Trophoblast cell (in vitro differentiated cells and primary cell): ENCODE measurements at regions not wholly inside any gene's neighbourhood (a gene's known extent, or its start where the extent isn't known, plus 50 kb on each side); places are given as distances from the start of the nearest gene placed in this dataset.

ENCODE experiments used
- DNase-seq, 2 donors: peaks; one replicate each; pipeline ENCODE4 v3.0.0-alpha.2; 2016
- H2AFZ ChIP-seq: 2 replicates; pipeline ENCODE4 v1.6.1; 2013; ENCODE audit warnings: low read length, moderate library complexity, mild to moderate bottlenecking; ENCODE audit not compliant: insufficient read depth, poor library complexity
- H2AK5ac ChIP-seq: 2 replicates; pipeline ENCODE4 v1.6.1; 2013; ENCODE audit warnings: mild to moderate bottlenecking, low read length
- H2BK120ac ChIP-seq: 2 replicates; pipeline ENCODE4 v1.6.1; 2013; ENCODE audit warnings: low read length, mild to moderate bottlenecking, moderate library complexity; ENCODE audit not compliant: insufficient read depth, poor library complexity
- H2BK12ac ChIP-seq: 2 replicates; pipeline ENCODE4 v1.6.1; 2013; ENCODE audit warnings: mild to moderate bottlenecking, low read length, moderate library complexity
- H2BK5ac ChIP-seq: 2 replicates; pipeline ENCODE4 v1.6.1; 2013; ENCODE audit warnings: low read length, low read depth, moderate library complexity, mild to moderate bottlenecking; ENCODE audit not compliant: poor library complexity
- H3K14ac ChIP-seq: 2 replicates; pipeline ENCODE4 v1.6.1; 2013; ENCODE audit warnings: mild to moderate bottlenecking, low read length
- H3K18ac ChIP-seq: 2 replicates; pipeline ENCODE4 v1.6.1; 2013; ENCODE audit warnings: mild to moderate bottlenecking, low read length
- H3K23ac ChIP-seq: 2 replicates; pipeline ENCODE4 v1.6.1; 2013; ENCODE audit warnings: low read length
- H3K27ac ChIP-seq: 2 replicates; pipeline ENCODE4 v1.5.1; 2013; ENCODE audit warnings: low read depth, mild to moderate bottlenecking, inconsistent platforms, low read length, moderate library complexity
- H3K27me3 ChIP-seq: 2 replicates; pipeline ENCODE4 v1.6.1; 2013; ENCODE audit warnings: inconsistent platforms, mild to moderate bottlenecking, low read length, moderate library complexity; ENCODE audit not compliant: insufficient read depth
- H3K36me3 ChIP-seq, 2 experiments: 1 replicate in 1 of 2; 2 replicates in 1 of 2; pipeline ENCODE4 v1.6.1; 2013; ENCODE audit warnings: low read length in 2 of 2, mild to moderate bottlenecking in 2 of 2, moderate library complexity in 1 of 2; ENCODE audit not compliant: insufficient read depth in 2 of 2, control insufficient read depth in 1 of 2
- H3K4ac ChIP-seq: 2 replicates; pipeline ENCODE4 v1.6.1; 2013; ENCODE audit warnings: low read depth, mild to moderate bottlenecking, low read length, moderate library complexity
- H3K4me1 ChIP-seq, 2 experiments: 1 replicate in 1 of 2; 2 replicates in 1 of 2; pipeline ENCODE4 v1.6.1; 2013; ENCODE audit warnings: low read length in 2 of 2, mild to moderate bottlenecking in 2 of 2, moderate library complexity in 1 of 2; ENCODE audit not compliant: insufficient read depth in 2 of 2, control insufficient read depth in 1 of 2
- H3K4me2 ChIP-seq: 2 replicates; pipeline ENCODE4 v1.6.1; 2013; ENCODE audit warnings: inconsistent platforms, mild to moderate bottlenecking, low read length, moderate library complexity
- H3K4me3 ChIP-seq: 2 replicates; pipeline ENCODE4 v1.5.1; 2013; ENCODE audit warnings: mild to moderate bottlenecking, low read depth, low read length, inconsistent platforms
- H3K79me1 ChIP-seq: one replicate; pipeline ENCODE4 v1.6.1; 2013; ENCODE audit warnings: low read length
- H3K79me2 ChIP-seq: 2 replicates; pipeline ENCODE4 v1.6.1; 2013; ENCODE audit warnings: low read length, mild to moderate bottlenecking; ENCODE audit not compliant: control insufficient read depth, insufficient read depth, poor library complexity
- H3K9ac ChIP-seq: 2 replicates; pipeline ENCODE4 v1.6.1; 2013; ENCODE audit warnings: mild to moderate bottlenecking, low read length
- H3K9me3 ChIP-seq: 2 replicates; pipeline ENCODE4 v1.6.1; 2013; ENCODE audit warnings: low read depth, mild to moderate bottlenecking, control low read depth, inconsistent platforms, low read length; ENCODE audit not compliant: insufficient read depth
- H4K12ac ChIP-seq: 2 replicates; pipeline ENCODE4 v1.6.1; 2013; ENCODE audit warnings: low read depth, mild to moderate bottlenecking, low read length, moderate library complexity
- H4K8ac ChIP-seq: 2 replicates; pipeline ENCODE4 v1.6.1; 2013; ENCODE audit warnings: low read depth, mild to moderate bottlenecking, low read length, moderate library complexity
- H4K91ac ChIP-seq: one replicate; pipeline ENCODE4 v1.6.1; 2013; ENCODE audit warnings: low read depth, mild to moderate bottlenecking, low read length, moderate library complexity
- WGBS: extraction: QIAGEN DNeasy Blood & Tissue Kit; methylation state at CpG from one replicate; pipeline ENCODE4 v1.1.7; 2013; ENCODE audit warnings: missing lambda C conversion rate; ENCODE audit not compliant: insufficient read length, insufficient coverage; ENCODE audit errors: extremely low coverage; 5-methylcytosine and 5-hydroxymethylcytosine counted together

- no peaks in the 10 kb centered on the region for H3K36me3 ChIP-seq
- no peak overlapping the region for H4K12ac ChIP-seq
- H3K9ac ChIP-seq = no peak overlapping the region
- H3K23ac ChIP-seq = no peak overlapping the region
- no peak overlapping the region for H2BK5ac ChIP-seq
- H3K79me1 ChIP-seq = no peaks in the 10 kb centered on the region
- no peaks in the 10 kb centered on the region for H3K9me3 ChIP-seq
- H3K27me3 ChIP-seq = no peaks in the 10 kb centered on the region
- no peak overlapping the region for H2AFZ ChIP-seq
- no peak overlapping the region for H3K4me3 ChIP-seq
- H3K14ac ChIP-seq = no peak overlapping the region
- no peak overlapping the region for H2BK120ac ChIP-seq
- no peak overlapping the region for H3K27ac ChIP-seq
- H3K4ac ChIP-seq = no peak overlapping the region
- H4K8ac ChIP-seq = no peak overlapping the region
- no peak overlapping the region for H3K18ac ChIP-seq
- WGBS = no CpG with 5 or more reads among the region's 1 CpG
- DNase-seq = no peak
- no peak overlapping the region for H3K4me2 ChIP-seq
- no peak overlapping the region for H2AK5ac ChIP-seq
- H2BK12ac ChIP-seq = no peak overlapping the region
- H4K91ac ChIP-seq = no peak overlapping the region
- H3K79me2 ChIP-seq = no peaks in the 10 kb centered on the region
- no peaks in the 10 kb centered on the region for H3K4me1 ChIP-seq
These were observed 200.5 kb downstream of the KIF20B start for GRCh38 chr10:89901895-89902294.

- no peak overlapping the region for H3K4me3 ChIP-seq
- H2BK5ac ChIP-seq = no peak overlapping the region
- no peak overlapping the region for H2BK12ac ChIP-seq
- peak overlapping the region; percentile 5 for H3K23ac ChIP-seq
- H4K8ac ChIP-seq = no peak overlapping the region
- H3K36me3 ChIP-seq = no peaks in the 10 kb centered on the region
- no peaks in the 10 kb centered on the region for H3K9me3 ChIP-seq
- no peak for DNase-seq
- no peak overlapping the region for H2BK120ac ChIP-seq
- H3K4me2 ChIP-seq = no peak overlapping the region
- no peaks in the 10 kb centered on the region for H3K79me2 ChIP-seq
- no peak overlapping the region for H2AK5ac ChIP-seq
- no peak overlapping the region for H2AFZ ChIP-seq
- no peak overlapping the region for H3K9ac ChIP-seq
- no peak overlapping the region for H3K4ac ChIP-seq
- no peak overlapping the region for H3K27ac ChIP-seq
- H4K12ac ChIP-seq = no peak overlapping the region
- no peak overlapping the region for H3K18ac ChIP-seq
- no peak overlapping the region for H3K14ac ChIP-seq
- H3K27me3 ChIP-seq = no peaks in the 10 kb centered on the region
- H3K79me1 ChIP-seq = no peaks in the 10 kb centered on the region
- no peaks in the 10 kb centered on the region for H3K4me1 ChIP-seq
- no peak overlapping the region for H4K91ac ChIP-seq
- no CpG with 5 or more reads among the region's 4 CpGs for WGBS
These were observed 203.4 kb downstream of the KIF20B start for GRCh38 chr10:89904755-89905154.

- Histone ChIP-seq H3K4me1 (peaks cover 0 to 2% of the 10 kb centered on the region in 2 experiments), H2BK120ac (no peak overlapping the region), H3K36me3 (no peaks in the 10 kb centered on the region), H3K27ac (no peak overlapping the region), H2AK5ac (no peak overlapping the region), H4K8ac (no peak overlapping the region), H3K9ac (no peak overlapping the region), H3K18ac (no peak overlapping the region), H3K4ac (no peak overlapping the region), H2BK12ac (no peak overlapping the region), H3K4me2 (no peak overlapping the region), H4K91ac (no peak overlapping the region), H3K27me3 (no peaks in the 10 kb centered on the region), H4K12ac (no peak overlapping the region), H3K9me3 (no peaks in the 10 kb centered on the region), H3K14ac (no peak overlapping the region), H3K23ac (no peak overlapping the region), H3K4me3 (no peak overlapping the region), H3K79me1 (no peaks in the 10 kb centered on the region), H2AFZ (no peak overlapping the region), H3K79me2 (no peaks in the 10 kb centered on the region), H2BK5ac (no peak overlapping the region)
- no peak for DNase-seq
- no CpG with 5 or more reads among the region's 3 CpGs for WGBS
These were observed 208.4 kb downstream of the KIF20B start for GRCh38 chr10:89909752-89910151.

- no CpG with 5 or more reads among the region's 2 CpGs for WGBS
- no peak for DNase-seq
- Histone ChIP-seq H3K14ac (no peak overlapping the region), H2BK120ac (no peak overlapping the region), H2BK12ac (no peak overlapping the region), H2AK5ac (no peak overlapping the region), H2BK5ac (no peak overlapping the region), H4K8ac (no peak overlapping the region), H3K9me3 (no peaks in the 10 kb centered on the region), H3K18ac (no peak overlapping the region), H3K4me2 (no peak overlapping the region), H3K27me3 (no peaks in the 10 kb centered on the region), H4K12ac (no peak overlapping the region), H3K4ac (no peak overlapping the region), H2AFZ (no peak overlapping the region), H3K4me3 (no peak overlapping the region), H3K4me1 (peaks cover 0 to 2% of the 10 kb centered on the region in 2 experiments), H4K91ac (no peak overlapping the region), H3K36me3 (no peaks in the 10 kb centered on the region), H3K27ac (no peak overlapping the region), H3K79me1 (no peaks in the 10 kb centered on the region), H3K79me2 (no peaks in the 10 kb centered on the region), H3K23ac (no peak overlapping the region), H3K9ac (no peak overlapping the region)
These were observed 213.6 kb downstream of the KIF20B start for GRCh38 chr10:89915021-89915420.
